ENCODE measurements at regions not wholly inside any gene's neighbourhood (a gene's known extent, or its start where the extent isn't known, plus 50 kb on each side); places are given as distances from the start of the nearest gene placed in this dataset.
"Not testable (repeated sequence)": the region's sequence is repeated elsewhere in the genome, so short reads cannot be mapped to it uniquely, and the experiment has no call there.

DNA sequence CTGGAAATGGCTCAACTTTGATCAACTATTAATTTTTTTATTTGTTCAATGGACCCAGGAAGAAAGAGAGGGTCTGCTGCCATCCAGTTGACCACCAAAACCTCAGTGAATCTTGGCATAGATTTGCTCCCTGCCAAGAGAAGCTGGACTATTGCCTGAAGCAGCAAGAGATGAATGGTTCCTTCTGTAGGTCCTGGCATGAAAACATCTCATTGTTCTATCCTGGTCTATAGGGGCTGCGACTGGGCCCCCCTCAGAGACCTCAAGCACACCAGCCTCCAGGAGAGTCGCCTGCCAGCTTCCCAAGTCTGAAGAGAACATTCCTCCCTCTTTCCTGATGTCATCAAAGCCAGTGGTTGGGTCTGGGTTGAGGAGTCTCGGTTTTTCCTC lies 204.9 kb downstream of the TMX1 start:
- DNase-seq (ENCODE audit: low spot score): no peak

DNA sequence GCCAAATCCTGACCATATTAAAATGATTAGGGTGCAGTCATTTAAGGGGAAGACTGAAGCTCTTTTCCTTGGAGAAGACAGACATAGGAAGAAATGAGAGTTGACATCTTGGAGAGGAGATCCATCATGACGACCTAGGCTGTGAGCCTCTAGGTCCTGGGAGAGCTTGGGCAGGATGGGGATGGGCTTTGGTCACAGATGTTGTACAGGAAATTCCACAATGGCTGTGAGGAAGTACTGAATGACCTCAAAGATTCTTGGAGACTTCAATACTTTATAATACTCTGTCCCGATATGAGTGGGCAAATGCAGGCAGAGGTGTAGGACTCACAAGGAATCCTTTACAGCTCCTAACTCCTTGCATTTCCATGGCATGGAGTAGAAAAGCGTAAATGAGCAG lies 204.9 kb upstream of the FRMD6 start:
- no peak for DNase-seq (ENCODE audit: low spot score)

DNA sequence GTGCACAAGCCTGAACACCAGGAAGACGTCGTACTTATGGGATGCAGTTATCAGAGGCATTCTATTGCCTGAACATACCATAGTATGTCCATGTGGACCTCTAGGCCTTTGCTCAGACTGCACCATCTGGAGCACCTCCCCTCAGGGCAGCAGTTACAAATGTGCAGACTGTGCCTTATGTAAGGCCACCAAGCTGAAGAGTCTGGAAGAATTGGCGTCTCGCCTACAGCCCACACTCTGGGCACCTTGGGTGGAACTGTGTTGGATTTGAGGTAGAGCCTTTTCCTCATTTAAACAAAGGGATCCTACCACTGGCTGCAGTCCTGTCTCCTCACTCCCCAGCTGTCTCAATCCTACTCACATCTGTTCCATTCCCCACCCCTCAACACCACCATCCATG lies 204.3 kb upstream of the FRMD6 start:
- no peak for DNase-seq (ENCODE audit: low spot score)

DNA sequence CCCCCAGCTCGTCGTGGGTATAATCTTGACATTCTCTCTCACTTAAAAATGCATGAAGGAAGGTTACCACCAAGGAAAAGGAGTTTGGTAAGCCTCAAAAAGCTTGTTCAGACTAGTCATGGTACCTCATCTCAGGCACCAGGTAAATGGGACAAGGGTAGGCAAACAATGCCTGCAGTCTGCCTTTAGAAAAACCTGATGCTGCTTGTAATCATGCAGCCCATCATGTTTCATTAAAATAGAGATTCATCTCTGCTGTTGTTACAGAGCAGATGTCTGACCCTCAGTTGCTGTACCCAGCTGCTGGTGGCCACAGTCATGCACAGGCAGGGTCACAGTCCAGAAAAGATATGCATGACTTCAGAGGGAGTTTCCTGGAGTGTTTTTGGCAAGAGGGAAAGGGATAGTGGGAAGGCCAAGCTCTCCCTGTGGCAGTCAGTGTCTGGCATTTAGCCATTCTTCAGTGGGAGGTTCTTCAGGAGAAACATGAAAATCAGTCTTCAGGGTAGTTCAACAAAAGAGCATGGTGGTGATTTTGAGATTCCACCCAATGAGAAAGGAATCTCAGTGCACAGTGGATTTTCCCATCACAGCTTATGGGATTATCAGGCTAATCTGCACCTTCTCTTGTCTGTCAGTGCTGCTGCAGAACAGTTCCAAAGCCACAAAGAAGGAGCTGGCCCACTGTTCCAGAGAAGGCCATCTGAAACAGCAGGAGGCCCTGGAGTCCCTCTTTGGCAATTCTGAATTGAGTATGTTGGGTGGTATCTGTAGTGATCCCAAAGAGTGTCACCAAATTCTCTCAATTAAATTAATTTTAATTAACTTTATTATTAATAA lies 202.7 kb upstream of the FRMD6 start:
- DNase-seq (ENCODE audit: low spot score): no peak

DNA sequence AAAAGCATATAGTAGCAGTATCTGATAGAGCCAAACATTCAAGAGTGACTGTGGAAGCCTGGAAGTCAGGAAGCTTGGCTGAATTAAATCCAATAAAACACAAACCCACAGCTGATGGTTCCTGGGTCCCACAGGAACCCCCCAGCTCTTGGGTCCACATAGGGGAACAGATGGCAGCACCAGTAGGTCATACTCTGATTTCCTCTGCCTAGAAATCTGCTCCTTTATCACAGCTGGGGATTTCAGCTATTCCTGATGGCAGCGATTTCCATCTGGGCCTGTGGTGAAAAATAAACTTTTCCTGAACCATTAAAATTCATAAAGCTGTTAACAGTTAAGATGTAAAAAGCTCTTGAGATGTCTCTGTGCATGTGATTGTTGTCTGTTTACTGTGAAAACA lies 202.0 kb upstream of the FRMD6 start:
- no peak for DNase-seq (ENCODE audit: low spot score)

DNA sequence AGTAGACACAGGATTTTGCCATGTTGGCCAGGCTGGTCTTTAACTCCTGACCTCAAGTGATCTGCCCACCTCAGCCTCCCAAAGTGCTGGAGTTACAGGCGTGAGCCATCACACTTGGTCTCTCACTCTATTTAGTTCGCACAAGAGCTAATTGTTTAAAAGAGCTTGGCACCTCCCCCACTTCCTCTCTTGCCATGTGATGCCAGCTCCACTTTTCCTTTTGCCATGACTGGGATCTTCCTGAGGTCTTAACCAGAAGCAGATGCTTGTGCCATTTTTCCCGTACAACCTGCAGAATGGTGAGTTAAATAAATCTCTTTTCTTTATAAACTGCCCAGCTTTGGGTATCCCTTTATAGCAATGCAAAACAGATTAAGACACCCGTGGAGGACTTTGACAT lies 200.1 kb upstream of the FRMD6 start:
- no peak for DNase-seq (ENCODE audit: low spot score)

DNA sequence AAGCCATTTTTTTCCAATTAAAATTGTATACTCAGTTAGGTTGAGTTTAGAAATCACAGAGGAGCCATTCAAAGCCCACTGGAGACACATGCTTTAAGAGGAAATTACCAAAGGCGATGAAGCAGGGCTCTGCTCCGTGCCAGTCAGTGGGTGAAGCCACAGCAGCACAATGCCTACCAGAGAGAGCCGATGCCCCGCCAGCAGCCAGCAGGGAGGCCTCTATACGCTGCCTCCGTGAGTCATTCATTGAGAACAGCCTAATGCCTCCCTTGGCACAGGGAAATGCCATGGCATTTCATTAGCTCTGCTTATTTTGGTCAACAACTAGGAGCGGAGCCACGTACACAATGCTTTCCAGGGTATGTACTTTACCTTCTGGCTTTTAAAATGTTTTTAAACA lies 197.8 kb upstream of the FRMD6 start:
- DNase-seq (ENCODE audit: low spot score): no peak

DNA sequence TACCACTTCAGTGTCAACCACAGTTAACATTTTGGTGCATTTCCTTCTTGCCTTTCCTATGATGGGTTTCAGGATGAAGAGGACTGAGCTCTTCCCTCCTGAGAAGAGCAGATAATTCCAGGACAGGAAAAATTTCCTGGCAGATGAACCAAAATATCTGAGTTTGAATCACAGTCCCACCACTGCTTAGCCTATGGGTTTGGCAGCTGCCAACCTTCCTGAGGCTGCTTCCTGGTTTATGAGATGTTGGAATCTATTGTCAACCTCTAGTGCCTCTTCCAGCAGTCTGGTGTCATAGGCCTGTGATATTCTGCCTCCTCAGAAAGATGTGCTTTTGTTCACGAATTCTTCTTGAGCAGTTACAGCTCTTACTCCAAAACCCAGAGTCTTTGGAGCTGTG lies 197.4 kb upstream of the FRMD6 start:
- no peak for DNase-seq (ENCODE audit: low spot score)

DNA sequence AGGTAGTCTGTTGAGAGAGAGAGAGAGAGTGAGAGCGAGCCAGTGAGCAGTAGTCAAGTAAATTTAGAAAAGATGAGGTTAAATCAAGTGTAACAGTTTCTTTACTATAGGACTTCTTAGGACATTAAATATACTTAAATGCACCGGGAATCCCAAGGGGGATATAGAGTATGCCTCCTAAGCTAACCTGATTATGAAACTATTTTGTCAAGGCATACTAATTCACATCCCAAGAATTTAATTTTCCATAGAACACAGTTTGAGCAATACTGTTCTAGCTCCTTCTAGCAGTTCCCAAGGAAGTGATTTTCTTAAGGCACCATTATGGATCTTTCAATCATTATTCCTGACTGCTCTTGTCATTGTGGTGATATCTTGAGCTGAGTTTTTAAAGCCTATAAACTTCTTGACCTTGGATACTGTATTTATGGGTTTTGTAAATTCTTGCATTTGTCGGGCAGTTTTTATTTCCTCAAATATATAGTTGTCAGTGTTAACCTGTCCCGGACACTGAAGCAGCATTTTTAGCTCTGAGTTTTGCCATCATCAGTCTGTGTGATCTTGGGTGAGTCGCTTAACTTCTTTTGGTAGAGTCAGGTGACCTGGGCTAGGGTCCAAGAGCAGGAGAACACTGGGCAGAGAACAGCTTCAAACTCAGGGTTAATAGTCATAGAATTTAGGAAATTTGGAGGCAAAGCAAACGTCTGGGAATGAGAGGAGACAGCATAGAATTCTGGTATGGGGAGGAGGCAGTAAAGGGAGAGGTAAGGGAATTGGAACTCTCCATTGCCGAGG lies 196.5 kb upstream of the FRMD6 start:
- no peak for DNase-seq (ENCODE audit: low spot score)

DNA sequence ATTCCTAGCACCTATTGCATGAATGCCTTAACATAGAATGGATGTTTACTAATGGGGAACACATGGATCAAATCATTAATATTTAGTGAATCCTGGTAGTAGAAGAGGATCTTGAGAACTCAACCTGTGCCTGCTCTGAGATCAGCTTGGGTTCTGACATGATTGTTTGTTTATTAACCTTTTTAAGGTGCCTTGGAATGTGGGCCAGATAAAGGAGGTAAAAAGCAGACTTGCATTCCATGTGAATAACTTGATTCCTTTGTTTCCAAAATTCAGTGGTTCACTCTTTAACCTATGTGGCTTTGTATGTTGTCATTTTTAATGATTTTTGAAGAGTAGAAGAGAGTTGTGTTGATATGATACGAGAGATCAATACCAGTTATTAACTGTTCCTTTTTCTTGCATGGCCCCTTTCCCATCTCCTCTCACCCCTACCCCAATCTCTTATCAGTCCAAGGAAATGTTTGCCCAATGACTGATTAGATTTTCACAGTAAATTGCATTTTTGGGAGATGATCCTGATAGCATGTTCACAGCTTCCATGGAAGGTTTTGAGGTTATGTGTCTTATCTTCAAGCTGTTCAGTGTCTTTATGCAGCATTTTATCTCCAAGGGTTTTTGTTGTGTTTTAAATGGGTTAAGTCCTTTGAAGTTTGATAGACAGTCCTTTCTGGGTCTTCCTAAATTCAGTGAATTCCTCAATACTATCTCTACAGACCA lies 193.7 kb upstream of the FRMD6 start:
- DNase-seq (ENCODE audit: low spot score): no peak

DNA sequence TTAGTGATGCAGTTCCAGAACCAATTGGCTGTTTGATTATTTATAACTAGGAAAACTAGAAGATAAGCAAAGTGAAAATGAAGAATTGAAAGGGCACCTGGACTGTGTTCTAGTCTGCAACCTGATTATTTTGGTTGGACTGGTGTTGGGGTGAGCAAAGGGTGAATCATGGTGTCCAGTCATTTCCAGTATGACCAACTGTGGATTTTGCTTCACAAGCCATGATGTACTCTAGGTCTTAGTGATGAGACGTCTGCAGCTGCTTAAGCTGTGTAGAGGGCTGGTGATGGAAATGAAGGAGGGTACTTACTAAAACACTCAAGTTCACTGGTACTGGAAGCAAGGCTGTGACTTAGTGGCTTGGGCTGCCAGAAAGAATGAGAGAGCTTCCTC lies 193.2 kb upstream of the FRMD6 start:
- no peak for DNase-seq (ENCODE audit: low spot score)

DNA sequence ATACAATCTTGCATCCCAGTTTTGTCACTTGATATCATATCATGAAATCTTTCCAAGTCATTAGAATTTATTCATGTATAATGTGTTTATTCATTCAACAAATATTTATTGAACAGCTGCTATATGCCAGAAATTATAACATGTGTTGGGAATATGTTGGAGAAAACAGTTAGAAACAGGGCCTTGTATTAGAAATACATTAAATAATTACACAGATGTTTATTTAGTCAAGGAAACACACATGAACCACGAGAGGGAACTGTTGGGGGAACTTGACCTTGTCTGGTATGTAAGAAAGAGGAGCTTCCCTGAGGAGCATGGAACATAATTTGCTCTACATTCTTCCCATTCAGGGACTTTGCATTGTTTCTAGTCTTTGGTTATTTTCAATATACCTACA lies 191.7 kb upstream of the FRMD6 start:
- no peak for DNase-seq (ENCODE audit: low spot score)

DNA sequence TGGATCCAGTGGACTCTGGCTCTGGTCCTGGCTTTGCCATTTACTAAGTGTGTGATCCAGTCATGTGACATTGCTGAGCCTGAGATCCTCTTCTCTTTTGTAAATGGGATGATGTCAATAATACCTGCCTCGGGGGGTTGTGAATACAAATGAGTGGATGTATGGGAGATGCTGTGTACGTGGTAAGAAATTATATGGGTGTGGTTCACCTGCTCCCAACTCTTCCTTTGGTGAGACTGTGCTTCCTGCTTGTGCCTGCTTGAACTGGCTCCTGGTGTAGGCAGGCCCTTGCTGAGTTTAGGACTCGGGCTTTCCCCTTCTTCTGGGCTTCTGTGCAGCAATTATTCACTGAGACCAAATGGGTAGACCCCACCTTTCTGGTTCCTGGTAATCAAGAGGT lies 189.5 kb upstream of the FRMD6 start:
- DNase-seq (ENCODE audit: low spot score): no peak

DNA sequence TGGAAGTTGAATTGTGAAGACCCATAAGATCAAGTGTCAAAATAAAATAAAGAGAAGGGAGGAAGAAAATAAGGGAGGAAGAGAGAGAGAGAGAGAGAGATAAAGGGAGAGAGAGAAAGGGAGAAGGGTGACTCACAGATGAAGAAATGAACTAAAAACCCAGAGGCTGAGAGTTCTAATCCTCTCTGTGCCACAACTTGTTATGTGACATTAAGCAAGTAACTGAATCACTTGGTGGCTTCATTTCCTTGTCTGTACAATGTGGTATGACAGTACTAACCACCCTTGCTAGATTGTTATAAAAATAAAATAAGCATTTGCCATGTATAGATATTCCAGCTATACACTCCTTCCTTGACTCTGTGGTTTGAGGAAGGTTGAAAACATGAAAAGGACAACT lies 189.0 kb upstream of the FRMD6 start:
- DNase-seq (ENCODE audit: low spot score): no peak

DNA sequence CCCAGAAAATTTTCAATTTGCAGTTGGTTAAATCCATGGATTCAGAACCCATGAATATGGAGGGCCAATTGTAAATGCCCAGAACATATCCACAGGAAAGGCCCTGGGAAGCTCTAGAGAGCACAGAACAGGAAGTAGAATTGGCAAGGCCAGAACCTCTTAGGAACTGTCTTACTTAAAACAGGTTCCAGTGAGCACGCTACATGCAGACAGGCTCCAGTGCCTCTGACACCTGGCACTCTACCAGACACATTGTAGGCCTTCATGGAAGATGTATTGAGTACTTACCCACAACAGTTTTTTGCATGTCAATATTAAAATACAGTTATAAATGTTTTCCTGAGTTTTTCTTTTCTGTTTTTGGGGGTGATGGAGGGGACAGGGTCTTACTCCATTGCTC lies 188.2 kb upstream of the FRMD6 start:
- DNase-seq (ENCODE audit: low spot score): no peak

DNA sequence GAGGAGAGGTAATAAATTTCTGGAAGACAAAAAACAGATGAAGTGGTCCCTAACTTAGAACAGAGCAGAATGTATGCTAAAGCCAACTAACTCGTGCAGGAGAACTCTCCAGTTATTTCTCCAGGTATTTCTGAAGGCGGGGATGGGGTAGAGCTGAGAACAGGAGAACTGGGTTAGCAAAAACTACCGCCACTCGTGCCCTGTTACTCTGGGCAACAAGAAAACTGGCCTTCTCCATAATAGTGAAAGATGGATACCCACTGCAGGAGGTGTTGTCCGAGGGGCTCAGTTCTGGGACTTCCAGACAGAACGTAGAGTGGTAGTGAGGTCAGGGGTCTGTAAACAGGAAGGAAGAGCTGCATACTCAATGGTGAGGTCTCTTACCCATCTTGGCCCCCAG lies 187.3 kb upstream of the FRMD6 start:
- DNase-seq (ENCODE audit: low spot score): no peak

DNA sequence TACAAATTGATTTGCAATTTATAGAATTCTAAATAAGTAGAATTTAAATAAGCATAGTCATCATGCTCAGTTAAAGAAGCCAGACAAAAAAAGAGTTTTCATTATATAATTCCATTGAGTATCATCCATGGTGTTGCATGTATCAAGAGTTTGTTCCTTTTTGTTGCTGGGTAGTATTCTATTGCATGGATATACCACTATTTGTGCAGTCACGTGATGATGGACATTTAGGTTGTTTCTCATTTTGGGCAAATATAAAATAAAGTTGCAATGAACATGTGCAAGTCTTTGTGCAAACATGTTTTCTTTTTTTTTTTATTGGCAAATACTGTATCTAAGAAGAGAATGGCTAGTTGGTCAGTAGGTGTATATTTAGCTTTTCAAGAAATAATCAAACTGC lies 186.2 kb upstream of the FRMD6 start:
- no peak for DNase-seq (ENCODE audit: low spot score)

DNA sequence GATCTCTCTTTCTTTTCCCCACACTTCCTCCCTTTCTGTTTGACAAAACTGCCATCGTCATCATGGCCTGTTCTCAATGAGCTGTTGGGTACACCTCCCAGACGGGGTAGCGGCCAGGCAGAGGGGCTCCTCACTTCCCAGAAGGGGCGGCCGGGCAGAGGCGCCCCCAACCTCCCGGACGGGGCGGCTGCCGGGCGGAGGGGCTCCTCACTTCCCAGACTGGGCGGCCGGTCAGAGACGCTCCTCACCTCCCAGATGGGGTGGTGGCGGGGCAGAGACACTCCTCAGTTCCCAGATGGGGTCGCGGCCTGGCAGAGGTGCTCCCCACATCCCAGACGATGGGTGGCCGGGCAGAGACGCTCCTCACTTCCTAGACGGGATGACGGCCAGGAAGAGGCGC lies 184.3 kb upstream of the FRMD6 start:
- DNase-seq (ENCODE audit: low spot score): not testable (repeated sequence)

DNA sequence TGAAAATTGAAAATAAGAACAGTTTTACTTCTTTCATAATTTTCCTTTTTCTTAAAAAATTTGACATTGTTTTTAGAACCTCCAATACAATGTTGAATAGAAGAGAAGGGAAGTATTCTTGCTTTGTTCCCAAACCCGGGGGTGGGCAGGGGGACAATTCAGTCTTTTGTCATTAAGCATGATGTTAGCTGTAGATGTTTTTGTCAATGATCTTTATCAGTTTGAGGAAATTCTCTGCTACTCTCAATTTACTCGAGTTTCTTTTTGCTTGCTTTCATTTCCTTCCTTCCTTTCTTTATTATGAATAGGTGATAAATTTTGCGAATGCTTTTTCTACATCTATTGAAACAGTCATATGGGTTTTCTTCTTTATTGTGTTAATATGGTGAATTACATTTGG lies 183.2 kb upstream of the FRMD6 start:
- DNase-seq (ENCODE audit: low spot score): no peak

DNA sequence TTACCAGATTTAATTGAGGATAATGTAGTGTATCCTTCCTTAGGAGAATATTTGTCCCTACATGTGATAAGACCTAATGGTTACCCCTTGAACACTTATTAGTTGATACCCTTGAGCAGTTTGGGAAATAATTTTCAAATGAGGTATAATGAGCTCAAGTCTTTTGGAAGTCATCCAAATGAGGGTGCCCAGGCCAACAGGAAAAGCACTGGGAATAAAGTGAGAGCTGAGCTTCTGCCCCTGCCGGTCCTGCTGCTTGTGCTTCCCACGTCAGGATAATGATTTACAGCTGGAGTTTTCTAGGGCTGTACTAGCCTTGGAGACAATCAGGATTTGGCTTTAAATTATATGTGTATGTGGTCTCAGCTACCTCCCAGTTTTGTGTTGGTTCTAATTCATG lies 178.8 kb upstream of the FRMD6 start:
- DNase-seq (ENCODE audit: low spot score): no peak

DNA sequence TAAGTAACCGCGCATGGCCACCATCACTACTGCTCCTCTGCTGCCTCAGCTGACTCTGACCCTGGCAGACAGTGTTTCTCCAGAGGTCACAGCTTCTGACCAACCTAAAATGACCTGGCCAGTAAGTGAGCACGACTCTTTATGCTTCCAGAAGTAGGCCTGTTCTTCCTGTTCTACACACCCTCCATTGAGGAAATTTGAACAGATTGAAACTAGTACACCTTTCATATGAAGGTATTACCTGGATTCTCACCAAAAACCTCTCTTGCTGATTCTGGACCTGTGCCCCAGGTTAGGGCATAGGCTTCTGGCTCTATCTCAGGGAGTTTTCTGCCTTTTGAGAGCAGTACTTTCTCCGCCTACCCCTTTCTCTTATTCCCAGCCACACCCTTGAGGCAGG lies 178.4 kb upstream of the FRMD6 start:
- DNase-seq (ENCODE audit: low spot score): no peak

DNA sequence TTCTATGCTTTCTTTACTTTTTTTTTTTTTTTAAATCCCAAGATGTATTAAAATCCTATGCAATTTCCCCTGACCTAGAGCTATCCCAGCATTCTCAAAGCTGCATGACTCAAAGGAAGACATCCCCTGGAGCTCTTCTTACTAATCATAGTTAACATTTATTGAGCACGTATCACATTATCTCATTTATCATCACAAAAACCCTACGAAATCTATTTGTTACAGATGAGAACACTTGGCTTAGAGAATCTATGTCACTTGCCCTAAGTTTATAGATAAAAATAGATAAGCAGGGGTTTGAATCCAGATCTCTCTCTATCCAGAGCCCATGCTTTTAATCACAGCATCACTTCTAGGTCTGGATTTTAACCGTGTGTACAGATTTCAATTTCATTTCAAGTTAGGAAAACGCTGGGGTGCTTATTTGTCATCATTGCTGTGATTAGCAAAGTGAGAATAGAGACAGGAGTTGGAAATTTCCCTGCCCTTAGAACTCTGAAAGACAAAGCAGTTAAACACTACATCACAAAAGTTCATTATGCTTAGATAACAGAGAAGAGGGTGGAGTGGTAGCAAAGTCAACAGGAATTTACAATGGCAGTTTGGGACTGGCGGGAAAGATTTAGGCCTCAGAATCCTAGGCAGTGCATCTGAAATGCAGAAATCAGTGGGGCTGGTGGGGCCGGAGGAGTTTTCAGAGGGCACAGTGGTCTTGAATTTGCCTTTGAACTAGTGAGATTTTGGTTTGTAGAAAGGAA lies 177.7 kb upstream of the FRMD6 start:
- no peak for DNase-seq (ENCODE audit: low spot score)

Data from activated CD4-positive, alpha-beta T cell treated with anti-CD3 and anti-CD28 coated beads, Interleukin-2, Interleukin-4, amounts not matched to agents 100 ng/mL and 50 ng/mL, durations not matched to agents 16 hours and 8 hours (primary cell).